ENCODE measurements at regions not wholly inside any gene's neighbourhood (a gene's known extent, or its start where the extent isn't known, plus 50 kb on each side); places are given as distances from the start of the nearest gene placed in this dataset.

DNA sequence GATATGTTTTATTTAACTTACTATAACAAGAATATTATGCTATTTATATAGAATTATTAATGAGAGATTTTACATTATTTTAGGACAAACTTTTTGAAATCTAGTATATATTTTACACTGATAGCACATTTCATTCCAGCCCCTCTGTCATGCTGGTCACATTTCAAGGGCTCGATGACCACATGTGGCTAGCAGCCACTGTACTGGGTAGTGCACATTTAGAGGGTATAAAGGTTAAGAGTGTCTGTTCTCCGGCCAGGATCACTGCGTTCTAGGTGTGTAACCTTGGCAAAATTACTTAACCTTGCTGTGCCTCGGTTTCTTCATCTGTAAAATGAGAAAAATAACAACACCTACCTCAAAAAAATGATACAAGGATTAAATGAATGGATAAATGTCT lies 87.2 kb upstream of the TNP1 start:
- FAIRE-seq, result no peak
- no peaks in the 10 kb centered on the region for H4K20me1 ChIP-seq (ENCODE audit: control insufficient read depth, insufficient read depth)
- no peak for DNase-seq (ENCODE audit: low read depth, low spot score)
- no peak overlapping the region for H3K4me2 ChIP-seq (ENCODE audit: control insufficient read depth, insufficient read depth)
- no peak overlapping the region for H2AFZ ChIP-seq (ENCODE audit: control insufficient read depth, low read depth, low read length)
- ChIA-PET RAD21 (ENCODE audit: unreplicated experiment) (no interaction called here), POLR2A (no interaction called here), CTCF (no interaction called here), SMC1A (ENCODE audit: uncharacterized antibody, unreplicated experiment) (no interaction called here)
- H3K36me3 ChIP-seq (ENCODE audit: control insufficient read depth in 2 of 2, insufficient read depth in 2 of 2, low read length in 1 of 2), result no peaks in the 10 kb centered on the region
- 0% methylated on average over 4 of the region's 4 CpGs for WGBS (ENCODE audit: insufficient coverage, insufficient replicate concordance, low lambda C conversion rate, missing lambda C conversion rate)
- ATAC-seq, result no peak
- H3K4me3 ChIP-seq, result no peak overlapping the region
- TF ChIP-seq CHD2 (IDR thresholded peaks at IDR 0.05; ENCODE audit: borderline replicate concordance, low read depth, low read length), result no peak
- TF ChIP-seq SPI1 (IDR thresholded peaks at IDR 0.05; ENCODE audit: borderline replicate concordance, insufficient read depth, low read depth, low read length), result no peak
- TF ChIP-seq CHD1 (IDR thresholded peaks at IDR 0.05; ENCODE audit: low read depth, low read length), result no peak
- TF ChIP-seq, protein P1, sequence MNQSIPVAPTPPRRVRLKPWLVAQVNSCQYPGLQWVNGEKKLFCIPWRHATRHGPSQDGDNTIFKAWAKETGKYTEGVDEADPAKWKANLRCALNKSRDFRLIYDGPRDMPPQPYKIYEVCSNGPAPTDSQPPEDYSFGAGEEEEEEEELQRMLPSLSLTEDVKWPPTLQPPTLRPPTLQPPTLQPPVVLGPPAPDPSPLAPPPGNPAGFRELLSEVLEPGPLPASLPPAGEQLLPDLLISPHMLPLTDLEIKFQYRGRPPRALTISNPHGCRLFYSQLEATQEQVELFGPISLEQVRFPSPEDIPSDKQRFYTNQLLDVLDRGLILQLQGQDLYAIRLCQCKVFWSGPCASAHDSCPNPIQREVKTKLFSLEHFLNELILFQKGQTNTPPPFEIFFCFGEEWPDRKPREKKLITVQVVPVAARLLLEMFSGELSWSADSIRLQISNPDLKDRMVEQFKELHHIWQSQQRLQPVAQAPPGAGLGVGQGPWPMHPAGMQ (IDR thresholded peaks at IDR 0.05; ENCODE audit: borderline replicate concordance), result no peak
- no peak for TF ChIP-seq MTA2 (IDR thresholded peaks at IDR 0.05; ENCODE audit: low read depth)
- TF ChIP-seq BMI1 (IDR thresholded peaks at IDR 0.05; ENCODE audit: borderline replicate concordance), result no peak
- TF ChIP-seq MEF2A (IDR thresholded peaks at IDR 0.05; ENCODE audit: insufficient read depth, low read depth, low read length), result no peak
- TF ChIP-seq TAF1 (IDR thresholded peaks at IDR 0.05; ENCODE audit: borderline replicate concordance, low read depth, low read length), result no peak
- no peak for TF ChIP-seq ESRRA (IDR thresholded peaks at IDR 0.05; ENCODE audit: low read length)
- no peak for TF ChIP-seq ATF7 (IDR thresholded peaks at IDR 0.05; ENCODE audit: low read depth)
- TF ChIP-seq, protein P2, sequence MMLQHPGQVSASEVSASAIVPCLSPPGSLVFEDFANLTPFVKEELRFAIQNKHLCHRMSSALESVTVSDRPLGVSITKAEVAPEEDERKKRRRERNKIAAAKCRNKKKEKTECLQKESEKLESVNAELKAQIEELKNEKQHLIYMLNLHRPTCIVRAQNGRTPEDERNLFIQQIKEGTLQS (IDR thresholded peaks at IDR 0.05; ENCODE audit: borderline replicate concordance, extremely low read depth, low read depth, low read length), result no peak
- no peak for TF ChIP-seq RAD51 (IDR thresholded peaks at IDR 0.05)
- TF ChIP-seq SUPT20H (IDR thresholded peaks at IDR 0.05; ENCODE audit: borderline replicate concordance, control insufficient read depth, low read depth, low read length), result no peak
- TF ChIP-seq ZSCAN29 (IDR thresholded peaks at IDR 0.05), result no peak
- no peak for TF ChIP-seq FOXM1 (IDR thresholded peaks at IDR 0.05; ENCODE audit: low read depth, low read length)
- no peaks in the 10 kb centered on the region for H3K27me3 ChIP-seq (replicated peaks in 1 of 2; ENCODE audit: control insufficient read depth in 2 of 2, insufficient read depth in 2 of 2, low read length in 1 of 2)
- 0 out of 2 replicates have a peak, but pooled peaks cover 4% of the 10 kb centered on the region for H3K4me1 ChIP-seq (ENCODE audit: control insufficient read depth, insufficient read depth, low read length)
- intact Hi-C loops (cut with micrococcal nuclease; ENCODE audit: unreplicated experiment) (no loop called here), in situ Hi-C loops (cut with MboI) (no loop called here)
- BruUV-seq (replicated peaks), result no TSS peak
- H3K9ac ChIP-seq (ENCODE audit: control insufficient read depth, insufficient read depth, low read length), result no peak overlapping the region
- H3K79me2 ChIP-seq (ENCODE audit: control insufficient read depth, insufficient read depth, low read length), result no peaks in the 10 kb centered on the region
- no peak overlapping the region for H3K27ac ChIP-seq (ENCODE audit: control insufficient read depth, insufficient read depth)
- H3K9me3 ChIP-seq (replicated peaks; ENCODE audit: control insufficient read depth, insufficient read depth, low read length), result no peaks in the 10 kb centered on the region; the same call in 2 of the 3 replicates

Data from GM12878 (cell line).